ENCODE measurements at regions not wholly inside any gene's neighbourhood (a gene's known extent, or its start where the extent isn't known, plus 50 kb on each side); places are given as distances from the start of the nearest gene placed in this dataset.

GRCh38 chr18:45284174-45284573, 331.1 kb upstream of the SLC14A2 start:
- no peak overlapping the region for H3K4me3 ChIP-seq (ENCODE audit: low read depth, low read length)
- H3K4me1 ChIP-seq (ENCODE audit: control insufficient read depth, insufficient read depth, low read length) = no peaks in the 10 kb centered on the region
- no peak overlapping the region for H3K27ac ChIP-seq (ENCODE audit: extremely low read depth, low read depth, low read length)
- no peaks in the 10 kb centered on the region for H3K9me3 ChIP-seq (ENCODE audit: control insufficient read depth, insufficient read depth, low read depth, low read length)
- no peak for TF ChIP-seq ZNF510 (tag by site-specific recombination; IDR thresholded peaks at IDR 0.05; ENCODE audit: insufficient replicate concordance)
- no peak for TF ChIP-seq ZBTB8A (tag by site-specific recombination; IDR thresholded peaks at IDR 0.05)
- TF ChIP-seq, protein P1, sequence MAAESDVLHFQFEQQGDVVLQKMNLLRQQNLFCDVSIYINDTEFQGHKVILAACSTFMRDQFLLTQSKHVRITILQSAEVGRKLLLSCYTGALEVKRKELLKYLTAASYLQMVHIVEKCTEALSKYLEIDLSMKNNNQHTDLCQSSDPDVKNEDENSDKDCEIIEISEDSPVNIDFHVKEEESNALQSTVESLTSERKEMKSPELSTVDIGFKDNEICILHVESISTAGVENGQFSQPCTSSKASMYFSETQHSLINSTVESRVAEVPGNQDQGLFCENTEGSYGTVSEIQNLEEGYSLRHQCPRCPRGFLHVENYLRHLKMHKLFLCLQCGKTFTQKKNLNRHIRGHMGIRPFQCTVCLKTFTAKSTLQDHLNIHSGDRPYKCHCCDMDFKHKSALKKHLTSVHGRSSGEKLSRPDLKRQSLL (tag by site-specific recombination; IDR thresholded peaks at IDR 0.05) = no peak
- TF ChIP-seq ZBTB44 (tag by site-specific recombination; IDR thresholded peaks at IDR 0.05) = no peak
- TF ChIP-seq FEZF1 (tag by site-specific recombination; IDR thresholded peaks at IDR 0.05) = no peak
- no peak for TF ChIP-seq SP2 (tag by site-specific recombination; IDR thresholded peaks at IDR 0.05)
- TF ChIP-seq GLI2 (tag by site-specific recombination; IDR thresholded peaks at IDR 0.05; ENCODE audit: borderline replicate concordance, low read depth) = no peak
- no peak for TF ChIP-seq SALL2 (tag by site-specific recombination; IDR thresholded peaks at IDR 0.05; ENCODE audit: borderline replicate concordance)
- TF ChIP-seq ZBTB7A (tag by site-specific recombination; IDR thresholded peaks at IDR 0.05; ENCODE audit: low read depth) = no peak
- TF ChIP-seq ZNF248 (tag by site-specific recombination; IDR thresholded peaks at IDR 0.05) = no peak
- POLR2A ChIA-PET = no interaction called here
- CTCF ChIA-PET = interaction anchor here (0.6 to 1.3 kb wide), 2 partner anchors 9 to 31 kb away, joined by 4 to 10 read pairs; no protein-coding TSS in a partner anchor
- no peaks in the 10 kb centered on the region for H3K36me3 ChIP-seq (ENCODE audit: control insufficient read depth in 2 of 2, insufficient read depth in 1 of 2, low read length in 2 of 2)

DNA sequence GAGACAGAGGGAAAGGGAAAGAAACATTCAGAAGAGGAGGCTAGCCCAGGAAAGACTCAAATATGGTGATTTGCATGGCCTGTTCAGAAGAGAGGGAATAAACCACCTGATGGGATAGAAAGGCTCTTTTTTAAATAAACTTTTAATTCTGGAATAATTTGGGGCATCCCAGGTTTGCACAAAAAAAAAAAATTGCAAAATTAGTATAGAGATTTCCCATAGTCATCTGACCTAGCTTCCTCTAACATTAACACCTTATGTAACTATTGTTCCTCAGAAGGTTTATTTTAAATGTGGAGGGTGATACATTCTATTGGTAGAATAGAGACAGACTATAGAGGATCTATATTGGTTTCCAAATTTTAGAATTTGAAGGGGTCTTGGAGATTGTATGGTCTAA, 330.4 kb upstream of the SLC14A2 start:
- CTCF ChIA-PET = interaction anchor here (0.6 to 2.1 kb wide), 5 partner anchors 10 to 277 kb away, joined by 3 to 10 read pairs (median 4); no protein-coding TSS in a partner anchor
- H3K36me3 ChIP-seq (ENCODE audit: control insufficient read depth in 2 of 2, insufficient read depth in 1 of 2, low read length in 2 of 2) = no peaks in the 10 kb centered on the region
- POLR2A ChIA-PET = no interaction called here
- no peak for TF ChIP-seq ZNF701 (tag by site-specific recombination; IDR thresholded peaks at IDR 0.05)
- TF ChIP-seq ZBTB17 (tag by site-specific recombination; IDR thresholded peaks at IDR 0.05) = no peak
- no peak for TF ChIP-seq ZNF132 (tag by site-specific recombination; IDR thresholded peaks at IDR 0.05; ENCODE audit: borderline replicate concordance)
- no peak for TF ChIP-seq ZNF211 (tag by site-specific recombination; IDR thresholded peaks at IDR 0.05; ENCODE audit: low read depth)
- TF ChIP-seq ZNF391 (tag by site-specific recombination; IDR thresholded peaks at IDR 0.05; ENCODE audit: borderline replicate concordance, low read depth) = no peak
- no peak for TF ChIP-seq ZBTB11 (tag by site-specific recombination; conservative IDR thresholded peaks at IDR 0.05; ENCODE audit: low read depth)
- no peak for TF ChIP-seq KLF8 (tag by site-specific recombination; IDR thresholded peaks at IDR 0.05)
- TF ChIP-seq ZNF138 (tag by site-specific recombination; IDR thresholded peaks at IDR 0.05; ENCODE audit: borderline replicate concordance) = no peak
- TF ChIP-seq ZNF558 (tag by site-specific recombination; IDR thresholded peaks at IDR 0.05) = no peak
- TF ChIP-seq, protein P2, sequence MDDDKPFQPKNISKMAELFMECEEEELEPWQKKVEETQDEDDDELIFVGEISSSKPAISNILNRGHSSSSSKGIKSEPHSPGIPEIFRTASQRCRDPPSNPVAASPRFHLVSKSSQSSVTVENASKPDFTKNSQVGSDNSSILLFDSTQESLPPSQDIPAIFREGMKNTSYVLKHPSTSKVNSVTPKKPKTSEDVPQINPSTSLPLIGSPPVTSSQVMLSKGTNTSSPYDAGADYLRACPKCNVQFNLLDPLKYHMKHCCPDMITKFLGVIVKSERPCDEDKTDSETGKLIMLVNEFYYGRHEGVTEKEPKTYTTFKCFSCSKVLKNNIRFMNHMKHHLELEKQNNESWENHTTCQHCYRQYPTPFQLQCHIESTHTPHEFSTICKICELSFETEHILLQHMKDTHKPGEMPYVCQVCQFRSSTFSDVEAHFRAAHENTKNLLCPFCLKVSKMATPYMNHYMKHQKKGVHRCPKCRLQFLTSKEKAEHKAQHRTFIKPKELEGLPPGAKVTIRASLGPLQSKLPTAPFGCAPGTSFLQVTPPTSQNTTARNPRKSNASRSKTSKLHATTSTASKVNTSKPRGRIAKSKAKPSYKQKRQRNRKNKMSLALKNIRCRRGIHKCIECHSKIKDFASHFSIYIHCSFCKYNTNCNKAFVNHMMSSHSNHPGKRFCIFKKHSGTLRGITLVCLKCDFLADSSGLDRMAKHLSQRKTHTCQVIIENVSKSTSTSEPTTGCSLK (tag by site-specific recombination; IDR thresholded peaks at IDR 0.05) = no peak
- TF ChIP-seq PRDM1 (tag by site-specific recombination; IDR thresholded peaks at IDR 0.05) = no peak
- TF ChIP-seq, protein P3, sequence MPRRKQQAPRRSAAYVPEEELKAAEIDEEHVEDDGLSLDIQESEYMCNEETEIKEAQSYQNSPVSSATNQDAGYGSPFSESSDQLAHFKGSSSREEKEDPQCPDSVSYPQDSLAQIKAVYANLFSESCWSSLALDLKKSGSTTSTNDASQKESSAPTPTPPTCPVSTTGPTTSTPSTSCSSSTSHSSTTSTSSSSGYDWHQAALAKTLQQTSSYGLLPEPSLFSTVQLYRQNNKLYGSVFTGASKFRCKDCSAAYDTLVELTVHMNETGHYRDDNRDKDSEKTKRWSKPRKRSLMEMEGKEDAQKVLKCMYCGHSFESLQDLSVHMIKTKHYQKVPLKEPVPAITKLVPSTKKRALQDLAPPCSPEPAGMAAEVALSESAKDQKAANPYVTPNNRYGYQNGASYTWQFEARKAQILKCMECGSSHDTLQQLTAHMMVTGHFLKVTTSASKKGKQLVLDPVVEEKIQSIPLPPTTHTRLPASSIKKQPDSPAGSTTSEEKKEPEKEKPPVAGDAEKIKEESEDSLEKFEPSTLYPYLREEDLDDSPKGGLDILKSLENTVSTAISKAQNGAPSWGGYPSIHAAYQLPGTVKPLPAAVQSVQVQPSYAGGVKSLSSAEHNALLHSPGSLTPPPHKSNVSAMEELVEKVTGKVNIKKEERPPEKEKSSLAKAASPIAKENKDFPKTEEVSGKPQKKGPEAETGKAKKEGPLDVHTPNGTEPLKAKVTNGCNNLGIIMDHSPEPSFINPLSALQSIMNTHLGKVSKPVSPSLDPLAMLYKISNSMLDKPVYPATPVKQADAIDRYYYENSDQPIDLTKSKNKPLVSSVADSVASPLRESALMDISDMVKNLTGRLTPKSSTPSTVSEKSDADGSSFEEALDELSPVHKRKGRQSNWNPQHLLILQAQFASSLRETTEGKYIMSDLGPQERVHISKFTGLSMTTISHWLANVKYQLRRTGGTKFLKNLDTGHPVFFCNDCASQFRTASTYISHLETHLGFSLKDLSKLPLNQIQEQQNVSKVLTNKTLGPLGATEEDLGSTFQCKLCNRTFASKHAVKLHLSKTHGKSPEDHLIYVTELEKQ (tag by site-specific recombination; IDR thresholded peaks at IDR 0.05; ENCODE audit: borderline replicate concordance) = no peak
- TF ChIP-seq IKZF3 (tag by site-specific recombination; IDR thresholded peaks at IDR 0.05) = no peak
- TF ChIP-seq ZNF335 (tag by site-specific recombination; conservative IDR thresholded peaks at IDR 0.05) = no peak

More for the DNA sequence above, 330.4 kb upstream of the SLC14A2 start:
- no peaks in the 10 kb centered on the region for H3K4me1 ChIP-seq (ENCODE audit: control insufficient read depth, insufficient read depth, low read length)
- no peak overlapping the region for H3K27ac ChIP-seq (ENCODE audit: extremely low read depth, low read depth, low read length)
- H3K4me3 ChIP-seq (ENCODE audit: low read depth, low read length) = no peak overlapping the region
- H3K9me3 ChIP-seq (ENCODE audit: control insufficient read depth, insufficient read depth, low read depth, low read length) = no peaks in the 10 kb centered on the region

Data from HEK293 (cell line).